NCI-H187 (cell line): ENCODE measurements at regions not wholly inside any gene's neighbourhood (a gene's known extent, or its start where the extent isn't known, plus 50 kb on each side); places are given as distances from the start of the nearest gene placed in this dataset.
"Not testable (repeated sequence)": the region's sequence is repeated elsewhere in the genome, so short reads cannot be mapped to it uniquely, and the experiment has no call there.

Source experiments
- DNase-seq, 2 experiments: peaks; one replicate each; lab custom pipeline; 2025; lab: John Stamatoyannopoulos, UW

DNA sequence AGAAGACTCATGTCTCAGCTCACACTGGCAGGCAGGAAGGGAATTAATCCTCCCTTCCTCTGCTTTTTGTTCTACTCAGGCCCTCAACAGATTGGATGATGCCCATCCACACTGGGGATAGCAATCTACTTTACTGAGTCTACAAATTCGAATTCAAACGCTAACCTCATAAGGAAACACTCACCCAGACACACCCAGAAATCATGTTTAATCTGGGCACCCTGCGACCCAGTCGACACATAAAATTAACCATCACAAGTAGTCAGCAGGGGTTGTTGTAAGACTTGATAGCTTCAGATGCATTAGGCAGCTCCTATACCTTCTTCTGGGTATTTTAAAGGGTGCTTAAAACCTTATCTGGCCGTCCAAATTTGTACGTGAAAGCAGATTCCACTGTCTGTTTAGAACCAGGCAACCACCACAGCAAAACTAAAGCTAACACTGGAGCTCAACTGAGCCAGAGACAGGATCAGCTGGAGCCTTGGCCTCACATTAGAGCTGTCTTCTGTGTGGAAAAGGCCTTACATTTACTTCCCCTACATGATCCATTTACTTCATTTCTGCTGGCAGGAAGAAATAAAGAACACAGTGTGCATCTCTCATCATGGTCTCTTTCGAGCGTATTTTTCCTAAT is 407.3 kb upstream of the PPP2R3A start:
- no peak for DNase-seq

DNA sequence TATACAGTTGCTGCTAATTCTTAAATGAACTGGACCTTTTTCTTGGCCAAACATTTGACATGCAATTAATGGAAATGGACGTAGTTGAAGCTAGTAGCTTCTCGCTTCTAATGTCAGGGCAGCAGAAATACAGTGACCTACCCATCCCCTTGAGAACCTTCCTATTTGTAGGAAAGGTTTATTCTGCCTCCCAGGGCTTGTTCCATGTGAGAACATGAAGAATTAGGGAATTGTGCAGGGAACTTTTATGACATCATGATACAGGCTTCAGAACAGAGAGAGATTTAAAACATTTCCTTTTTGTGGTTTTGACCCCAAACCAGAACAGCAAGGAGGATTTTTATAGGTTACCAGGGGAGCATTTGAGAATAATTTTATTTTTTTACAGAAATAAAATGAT is 406.6 kb upstream of the PPP2R3A start:
- no peak for DNase-seq

DNA sequence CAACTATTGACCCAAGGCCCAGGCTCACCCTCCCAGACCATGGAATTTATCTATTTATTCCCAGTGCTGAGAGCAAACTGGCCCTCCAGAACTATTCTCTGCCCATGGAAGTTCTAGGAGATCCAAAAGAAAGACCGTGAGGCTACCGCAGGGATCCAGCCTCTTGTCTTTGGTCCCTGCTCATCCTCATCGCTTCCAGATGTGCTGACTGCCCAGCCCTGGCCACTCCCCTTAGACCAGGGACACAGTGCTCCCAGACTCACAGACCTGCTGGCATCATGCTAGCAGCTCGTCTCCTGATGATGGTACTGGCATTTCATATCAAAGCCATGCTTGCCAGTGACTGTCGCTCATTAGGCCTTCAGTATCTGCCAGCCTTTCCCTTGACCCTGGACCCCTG is 405.7 kb upstream of the PPP2R3A start:
- DNase-seq, result no peak

DNA sequence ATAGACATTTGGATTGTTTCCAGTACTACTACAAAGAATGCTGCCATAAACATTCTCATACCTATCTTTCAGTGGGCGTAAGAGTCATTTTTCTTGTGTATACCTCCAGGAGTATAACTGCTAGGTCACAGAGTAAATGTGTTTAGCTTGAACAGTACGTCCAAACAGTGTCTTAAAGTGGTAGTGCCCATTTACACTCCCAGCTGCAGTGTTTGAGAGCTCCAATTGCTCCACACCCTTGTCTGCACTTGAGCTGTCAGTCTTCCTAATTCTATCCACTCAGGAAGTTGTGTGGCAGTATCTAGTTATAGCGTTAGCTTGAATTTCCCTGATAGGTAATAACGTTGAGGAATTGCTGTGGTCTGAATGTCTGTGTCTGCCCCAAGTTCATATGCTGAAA is 404.7 kb upstream of the PPP2R3A start:
- no peak for DNase-seq

DNA sequence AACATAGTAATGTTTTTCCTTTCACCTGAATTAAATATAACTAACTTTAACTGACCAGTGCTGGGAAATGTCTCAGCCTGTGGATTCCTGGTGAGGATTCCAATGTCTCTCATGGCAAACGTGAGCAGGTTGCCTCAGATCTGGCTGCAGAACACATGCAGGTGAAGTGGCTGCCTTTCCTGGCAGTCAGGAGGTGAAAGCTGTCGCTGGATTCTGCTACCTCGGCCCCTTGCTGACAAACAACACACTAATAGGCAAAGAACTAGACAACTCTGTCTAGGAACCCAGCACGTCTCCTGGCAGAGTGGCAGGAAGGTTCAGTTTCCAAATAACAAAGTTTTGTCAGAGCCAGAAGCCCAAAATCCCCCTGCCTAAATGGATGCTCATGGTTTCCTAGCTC is 400.8 kb upstream of the PPP2R3A start:
- no peak for DNase-seq

DNA sequence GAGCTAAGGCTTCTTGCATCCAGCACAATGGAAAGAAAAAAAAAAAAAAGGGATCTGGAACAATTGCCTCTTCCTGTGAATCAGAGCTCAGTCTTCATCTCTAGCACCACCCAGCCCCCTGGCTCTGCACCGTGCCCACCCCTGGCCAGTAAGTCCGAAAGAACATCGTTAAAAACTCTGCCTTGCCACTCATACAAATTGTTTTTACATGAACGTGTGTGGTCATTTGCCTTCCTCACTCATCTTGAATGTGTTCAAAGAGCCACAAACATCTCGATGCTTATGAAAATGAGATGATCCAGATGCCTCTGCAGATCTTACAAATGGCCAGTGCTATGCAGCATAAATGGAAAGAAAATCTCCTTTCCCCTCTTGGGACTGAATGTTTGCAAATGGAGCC is 400.0 kb upstream of the PPP2R3A start:
- DNase-seq, result no peak

DNA sequence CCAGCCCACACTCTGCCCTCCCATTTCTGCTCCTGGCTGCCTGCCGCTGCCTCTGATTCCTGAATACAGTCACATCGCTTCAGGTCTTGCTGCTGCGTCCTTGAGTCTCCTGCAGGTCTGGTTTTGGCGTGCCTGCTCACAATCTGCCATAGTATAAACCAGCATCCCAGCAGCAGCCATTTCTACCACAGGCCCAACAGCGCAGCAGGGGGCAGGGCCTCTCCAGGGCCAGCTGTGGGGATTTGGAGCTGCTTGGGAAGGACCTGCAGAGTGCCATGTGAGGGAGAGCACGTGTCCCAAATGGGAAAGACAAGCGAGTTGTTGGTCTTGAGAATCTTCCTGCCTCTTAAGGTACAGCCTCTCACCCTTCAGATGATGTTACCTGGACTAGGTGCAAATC is 398.3 kb upstream of the PPP2R3A start:
- no peak for DNase-seq

DNA sequence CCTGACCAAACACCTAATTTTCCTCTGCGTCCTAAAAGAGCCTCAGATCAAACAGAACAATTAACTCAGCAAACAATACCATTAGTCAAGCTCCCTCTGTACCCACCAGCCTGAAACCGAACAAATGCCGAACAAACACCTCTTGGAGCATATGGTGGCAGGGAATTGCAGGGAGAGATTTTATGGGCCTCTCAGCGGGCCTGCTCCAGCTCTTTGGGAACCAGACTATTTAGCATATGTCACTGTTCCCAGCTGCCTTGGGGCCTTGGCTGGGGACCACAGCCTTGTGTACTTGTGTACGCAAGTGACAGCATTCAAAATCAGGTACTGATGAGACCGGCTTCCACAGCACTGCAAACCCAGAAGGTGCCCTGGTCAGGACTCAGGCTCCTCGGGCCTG is 388.8 kb upstream of the PPP2R3A start:
- no peak for DNase-seq

DNA sequence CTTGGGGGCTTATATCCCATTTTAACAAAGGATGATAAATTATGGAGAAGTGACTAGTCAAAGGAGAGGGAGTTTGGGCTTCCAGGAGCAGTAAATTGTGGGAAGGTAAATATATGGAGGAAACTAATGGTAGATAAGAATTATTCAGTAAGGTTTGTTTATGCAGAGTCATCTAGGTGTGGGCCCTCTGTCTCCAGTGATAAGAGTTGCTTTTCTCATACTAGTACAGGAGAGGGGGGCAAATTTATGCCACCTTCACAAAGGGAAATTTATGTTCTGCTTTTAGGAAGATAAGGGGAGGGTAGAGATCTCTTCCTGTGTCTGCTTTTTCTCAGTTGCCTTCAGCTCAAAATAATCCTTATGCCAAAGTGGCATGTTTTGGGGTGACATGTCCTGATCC is 383.7 kb upstream of the PPP2R3A start:
- DNase-seq, result no peak

DNA sequence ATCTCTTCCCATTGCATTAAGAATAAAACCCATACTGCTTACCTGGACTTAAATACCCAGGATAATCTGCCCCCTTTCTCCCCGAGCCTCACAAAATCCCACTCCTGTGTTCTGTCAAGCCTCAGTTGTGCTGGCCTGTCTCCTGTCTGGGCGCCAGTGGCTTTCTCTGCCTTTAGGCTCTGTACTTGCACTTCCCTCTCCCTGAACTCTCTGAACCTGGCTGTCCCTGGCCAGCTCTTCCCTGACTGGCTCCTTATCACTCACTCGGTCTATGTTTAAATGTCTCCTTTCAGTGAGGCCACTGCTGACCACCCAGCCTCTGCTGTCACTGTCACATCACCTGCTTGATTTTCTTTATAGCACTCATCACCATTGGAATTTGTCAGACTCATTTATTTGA is 382.7 kb upstream of the PPP2R3A start:
- no peak for DNase-seq

DNA sequence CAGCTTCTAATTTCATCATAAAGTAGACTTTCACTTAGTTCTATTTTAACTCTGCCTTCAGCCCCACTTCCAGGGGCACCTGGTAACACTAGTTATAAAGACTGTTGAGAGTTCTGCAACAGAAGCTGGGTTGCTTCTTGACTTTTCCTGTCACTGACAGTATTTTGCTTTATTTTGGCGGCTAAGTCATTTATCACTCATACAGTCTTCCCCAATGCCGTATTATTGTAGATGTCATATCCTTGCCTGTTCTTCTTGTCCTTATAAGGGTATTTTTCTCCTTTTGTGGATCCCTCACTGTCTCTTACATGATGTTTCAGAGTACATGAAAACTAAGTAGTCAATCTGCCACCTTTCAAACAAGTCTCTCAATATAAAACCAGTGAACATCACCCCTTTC is 369.0 kb upstream of the PPP2R3A start:
- DNase-seq, result no peak

DNA sequence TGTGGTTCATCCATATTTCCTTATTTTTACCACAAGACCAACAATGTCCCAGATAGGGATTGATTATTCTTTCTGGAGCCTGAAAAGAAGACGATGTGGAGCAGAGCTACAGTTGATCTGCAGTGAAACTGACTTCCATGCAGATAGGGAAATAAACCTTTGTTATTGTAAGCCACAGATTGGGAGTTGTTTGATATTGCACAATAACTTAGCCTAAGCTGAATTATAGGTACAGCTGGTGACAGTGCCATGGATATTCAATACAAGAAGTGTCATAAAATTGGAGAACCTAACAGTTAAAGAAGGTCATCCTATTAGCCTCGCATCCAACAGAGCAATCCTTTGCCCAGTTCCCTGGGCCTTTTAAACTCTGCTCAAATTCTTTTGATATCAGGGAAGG is 367.7 kb upstream of the PPP2R3A start:
- DNase-seq, result no peak

DNA sequence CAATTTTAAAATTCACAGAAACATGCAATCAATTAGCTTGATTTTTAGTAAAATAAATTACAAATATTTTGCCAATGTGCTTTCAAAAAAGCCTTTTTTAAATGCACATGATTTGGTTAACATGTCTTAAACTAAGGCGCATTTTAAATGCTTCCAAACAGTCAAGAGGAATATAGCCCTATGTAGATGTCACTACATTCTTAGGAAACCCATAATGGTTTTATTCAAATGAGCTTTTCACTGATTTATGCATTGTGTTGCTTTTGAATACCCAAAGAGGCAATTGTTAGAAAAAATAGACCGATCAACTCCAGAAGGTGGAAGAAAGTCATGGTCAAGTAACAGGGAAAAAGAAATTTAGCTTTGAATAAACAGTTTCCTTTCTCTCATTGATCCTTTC is 366.9 kb upstream of the PPP2R3A start:
- no peak for DNase-seq

DNA sequence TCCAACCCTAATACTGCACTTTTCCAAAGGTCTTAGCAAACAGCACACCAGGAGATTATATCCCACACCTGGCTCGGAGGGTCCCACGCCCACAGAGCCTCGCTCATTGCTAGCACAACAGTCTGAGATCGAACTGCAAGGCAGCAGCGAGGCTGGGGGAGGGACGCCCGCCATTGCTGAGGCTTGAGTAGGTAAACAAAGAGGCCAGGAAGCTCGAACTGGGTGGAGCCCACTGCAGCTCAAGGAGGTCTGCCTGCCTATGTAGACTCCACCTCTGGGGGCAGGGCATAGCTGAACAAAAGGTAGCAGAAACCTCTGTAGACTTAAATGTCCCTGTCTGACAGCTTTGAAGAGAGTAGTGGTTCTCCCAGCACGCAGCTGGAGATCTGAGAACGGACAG is 361.0 kb upstream of the PPP2R3A start:
- DNase-seq, result not testable (repeated sequence)

DNA sequence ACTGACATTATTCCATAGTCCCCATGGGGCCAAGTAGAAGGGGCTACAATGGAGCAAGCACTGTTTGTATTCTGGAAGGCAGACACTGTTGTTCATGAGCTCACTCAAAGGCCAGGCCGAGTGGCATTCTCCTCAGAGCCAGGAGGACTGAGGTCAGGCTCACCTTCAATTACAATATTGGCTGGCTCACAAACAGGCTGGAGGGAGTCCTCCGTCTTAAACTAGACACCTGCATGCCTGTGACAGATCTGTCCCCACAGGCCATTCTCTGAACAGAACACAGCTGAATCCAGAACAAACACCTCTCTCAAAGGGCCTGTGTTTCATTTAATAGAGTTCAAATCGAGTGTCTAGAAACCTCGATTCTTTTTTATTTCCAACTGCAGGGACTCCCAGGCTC is 347.4 kb upstream of the PPP2R3A start:
- DNase-seq, result no peak

DNA sequence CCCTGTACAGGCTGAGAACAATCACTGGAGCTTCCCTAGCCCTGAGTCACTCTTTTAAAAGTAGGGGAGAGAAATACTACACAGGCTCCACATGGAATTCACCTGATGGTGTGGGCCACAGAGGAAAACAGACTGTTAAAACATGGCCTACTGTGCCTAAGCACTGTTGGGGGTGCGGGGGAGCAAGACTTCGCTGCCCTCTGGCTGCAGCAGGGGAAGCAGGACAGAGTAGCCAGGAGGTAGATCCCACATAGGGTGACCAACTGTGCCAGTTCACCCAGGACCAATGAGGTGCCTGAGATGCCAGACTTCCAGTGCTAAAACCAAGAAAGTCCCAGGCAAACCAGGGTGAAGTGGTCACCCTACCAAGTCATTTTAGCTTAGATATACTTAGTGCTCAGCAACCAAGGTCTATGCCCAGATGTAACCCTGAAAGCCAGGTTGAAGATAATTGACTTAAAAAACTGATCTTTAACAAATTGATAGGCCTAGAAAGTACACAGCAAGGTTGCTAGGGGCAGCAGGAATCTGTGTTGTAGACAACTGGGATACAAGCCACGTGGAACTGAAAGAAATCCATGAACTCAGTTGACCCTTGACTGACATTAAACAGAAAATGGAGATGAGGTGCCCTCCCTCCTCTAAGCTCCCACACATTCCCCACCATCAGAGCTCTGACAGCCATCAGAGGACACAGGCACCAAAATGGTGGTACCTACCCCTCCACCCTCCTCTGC is 344.2 kb upstream of the PPP2R3A start:
- DNase-seq, result no peak

DNA sequence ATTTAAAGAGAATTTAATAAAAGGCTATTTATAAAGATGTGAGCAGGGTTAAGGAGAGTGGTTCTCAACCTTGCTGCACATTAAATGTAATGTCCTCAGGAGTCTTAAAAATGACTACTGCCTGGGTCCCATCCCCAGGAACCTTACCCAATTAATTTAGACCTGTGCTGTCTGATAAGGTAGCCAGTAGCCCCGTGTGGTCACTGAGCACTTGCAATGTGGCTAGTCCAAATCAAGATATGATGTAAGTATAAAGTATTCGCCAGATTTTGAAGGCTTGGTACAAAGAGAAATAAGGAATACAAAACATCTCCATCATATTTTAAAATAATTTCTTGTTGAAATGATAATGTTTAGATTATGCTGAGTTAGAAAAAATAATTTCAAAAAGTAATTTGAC is 343.3 kb upstream of the PPP2R3A start:
- DNase-seq, result no peak

DNA sequence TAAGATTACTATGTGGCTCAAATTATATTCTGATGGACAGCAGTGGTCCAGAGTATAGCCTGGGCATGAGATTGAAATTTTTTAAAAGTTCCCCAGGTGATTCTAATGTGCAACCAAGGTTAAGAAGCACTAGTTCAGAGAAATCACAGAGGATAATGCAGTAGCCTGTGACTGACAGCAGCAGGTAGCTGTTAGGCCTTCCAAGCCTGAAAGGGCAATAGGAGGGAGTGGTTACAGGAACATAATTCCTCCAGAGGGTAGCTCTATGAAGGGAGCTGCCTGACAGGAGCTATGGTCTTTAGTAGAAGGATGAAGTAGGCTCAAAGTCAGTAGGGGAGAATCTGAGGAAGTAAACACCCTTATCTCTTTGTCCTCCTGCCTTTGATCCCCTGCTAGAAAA is 342.9 kb upstream of the PPP2R3A start:
- no peak for DNase-seq

DNA sequence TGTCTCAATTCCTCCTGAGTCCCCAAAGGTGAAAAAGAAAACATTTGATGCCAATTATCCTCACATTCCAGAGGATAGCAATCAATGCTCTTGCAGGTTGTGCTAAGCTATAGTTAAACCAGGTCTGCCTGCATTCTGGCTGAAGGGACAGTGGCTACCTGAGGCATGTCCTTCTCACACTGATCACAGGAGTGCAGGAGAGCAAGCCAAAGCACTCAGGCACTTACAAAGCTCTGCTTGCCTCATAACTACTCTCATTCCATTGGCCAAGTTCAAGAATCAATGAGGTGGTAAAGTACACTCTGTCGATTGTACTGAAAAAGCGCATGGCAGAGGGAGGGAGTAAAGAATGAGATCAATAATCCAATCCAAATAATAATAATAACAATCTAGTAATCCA is 342.0 kb upstream of the PPP2R3A start:
- no peak for DNase-seq

DNA sequence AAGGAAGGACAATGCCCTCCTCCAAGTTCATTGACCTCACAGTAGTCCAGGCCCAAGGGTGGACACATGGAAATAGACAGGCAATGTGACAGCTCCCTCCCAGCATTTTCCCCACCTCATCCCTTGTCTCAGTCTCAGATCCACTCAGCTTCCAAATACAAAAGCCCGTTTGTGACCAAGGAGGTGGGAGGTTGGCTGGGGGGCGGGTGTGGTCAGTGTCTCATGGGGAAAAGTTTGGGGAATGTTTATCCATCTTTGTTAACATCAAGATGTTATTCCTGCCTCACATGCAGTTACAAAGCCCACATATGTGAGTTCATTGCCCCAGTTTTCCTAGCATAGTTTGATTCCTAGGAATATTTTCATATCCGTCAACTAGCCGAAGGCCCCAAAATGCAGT is 338.5 kb upstream of the PPP2R3A start:
- no peak for DNase-seq

DNA sequence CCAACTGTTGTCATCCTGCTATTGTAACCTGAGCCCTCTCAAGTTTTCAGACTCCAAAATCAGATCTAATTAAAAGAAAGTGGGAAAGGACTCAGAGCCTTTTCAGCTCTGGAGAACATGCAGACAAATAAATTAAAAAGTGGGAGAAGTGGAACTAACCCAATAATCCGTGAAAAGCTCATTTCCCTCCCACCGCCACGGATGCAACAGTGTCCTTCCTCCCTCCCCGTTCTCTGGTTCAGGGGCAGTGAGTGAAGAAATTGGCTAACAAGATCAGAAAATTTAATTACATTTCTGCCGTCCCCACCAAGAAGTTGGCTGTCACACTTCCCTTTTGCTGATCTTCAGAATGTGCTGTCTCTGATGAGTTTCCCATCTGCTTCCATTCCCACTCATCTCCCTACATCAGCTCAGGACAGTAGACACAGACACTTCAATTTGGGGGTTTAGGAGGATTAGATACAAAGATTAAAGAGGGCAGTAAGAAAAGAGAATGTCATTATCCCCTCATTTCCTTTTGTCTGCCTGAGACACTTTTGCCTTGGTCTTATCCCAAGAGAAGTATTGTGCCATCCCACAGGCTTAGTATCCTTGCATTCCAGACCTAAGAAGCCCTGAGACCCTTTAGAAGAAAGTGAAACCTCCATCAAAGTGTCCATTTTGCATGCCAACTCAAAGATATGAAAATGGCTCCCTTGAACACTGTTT is 335.7 kb upstream of the PPP2R3A start:
- no peak for DNase-seq

DNA sequence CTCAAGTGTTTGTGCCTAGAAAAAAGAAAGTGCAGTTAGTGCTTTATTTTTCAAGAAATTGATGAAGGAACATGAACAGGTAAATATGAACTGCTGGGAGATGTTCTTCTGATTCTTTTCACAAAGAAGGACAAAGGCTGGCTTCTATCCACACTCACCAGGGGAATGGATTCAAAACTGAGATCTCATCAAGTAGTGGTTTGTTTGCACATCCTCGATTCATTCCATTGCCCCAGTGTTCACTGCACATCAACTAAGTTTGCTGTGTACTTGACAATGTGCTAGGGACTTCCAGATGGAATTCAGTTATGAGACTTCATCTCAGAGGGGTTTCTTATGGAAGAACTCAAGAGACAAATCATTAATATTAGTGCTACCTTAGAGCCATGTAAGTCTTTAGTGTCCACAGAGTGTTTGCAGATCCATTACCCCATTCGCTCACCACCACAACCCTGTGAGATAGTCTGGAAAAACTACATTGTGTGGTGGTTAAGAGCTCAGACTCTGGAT is 332.9 kb upstream of the PPP2R3A start:
- no peak for DNase-seq

DNA sequence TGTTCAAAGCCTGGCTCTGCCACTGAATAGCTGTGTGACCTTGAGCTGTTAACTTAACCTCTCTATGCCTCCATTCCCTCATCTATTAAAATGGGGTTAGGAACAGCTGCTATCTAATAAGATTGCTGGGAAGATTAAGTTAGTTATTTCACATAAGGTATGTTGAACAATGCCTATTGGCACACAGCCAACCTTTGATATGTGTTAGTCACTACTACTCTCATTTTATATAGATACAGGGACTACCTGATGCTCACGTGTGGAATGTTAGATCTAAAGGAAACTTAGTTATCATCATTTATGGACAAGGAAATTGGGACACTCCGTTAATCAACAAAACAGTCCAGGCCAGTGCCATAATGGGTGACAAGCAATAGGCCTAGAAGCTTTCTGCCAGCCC is 332.4 kb upstream of the PPP2R3A start:
- no peak for DNase-seq
